GM23338 (cell line): ENCODE measurements at regions not wholly inside any gene's neighbourhood (a gene's known extent, or its start where the extent isn't known, plus 50 kb on each side); places are given as distances from the start of the nearest gene placed in this dataset.

Experiments
- ATAC-seq: fragments of 200-7000 bp; cut with Tn5 transposase; 3 replicates; pipeline ENCODE4 v1.9.1; 2020
- DNase-seq: peaks from one replicate; pipeline ENCODE4 v3.0.0-alpha.2; 2015; ENCODE audit warnings: low spot score
- H2AFZ ChIP-seq: fragments of 200-600 bp; sonication (generic); 2 replicates; pipeline ENCODE4 v1.8.0; 2016; ENCODE audit warnings: antibody characterized with exemption, mild to moderate bottlenecking, moderate library complexity
- H3F3A ChIP-seq: fragments of 200-600 bp; sonication (generic); replicated peaks from 2 replicates; pipeline ENCODE4 v1.8.0; 2017; ENCODE audit warnings: antibody characterized with exemption, mixed run types, low read depth
- H3K27ac ChIP-seq: fragments of 200-600 bp; sonication (generic); 2 replicates; pipeline ENCODE4 v1.6.1; 2016; ENCODE audit warnings: low read depth
- H3K27me3 ChIP-seq: fragments of 200-600 bp; sonication (generic); 2 replicates; pipeline ENCODE4 v1.8.0; 2016; ENCODE audit warnings: mild to moderate bottlenecking, mixed run types, moderate library complexity; ENCODE audit not compliant: insufficient read depth
- H3K36me3 ChIP-seq: fragments of 200-600 bp; sonication (generic); 2 replicates; pipeline ENCODE4 v1.8.0; 2016; ENCODE audit warnings: mild to moderate bottlenecking; ENCODE audit not compliant: insufficient read depth
- H3K4me1 ChIP-seq: fragments of 200-600 bp; sonication (generic); 2 replicates; pipeline ENCODE4 v1.8.0; 2016; ENCODE audit warnings: mild to moderate bottlenecking, moderate library complexity; ENCODE audit not compliant: insufficient read depth
- H3K4me2 ChIP-seq: fragments of 200-600 bp; sonication (generic); 2 replicates; pipeline ENCODE4 v1.7.1; 2017; ENCODE audit warnings: mixed run types
- H3K4me3 ChIP-seq: fragments of 200-600 bp; sonication (generic); 2 replicates; pipeline ENCODE4 v1.6.1; 2016; ENCODE audit warnings: mixed run types
- H3K79me2 ChIP-seq: fragments of 200-600 bp; sonication (generic); replicated peaks from 2 replicates; pipeline ENCODE4 v1.8.0; 2017; ENCODE audit warnings: mild to moderate bottlenecking; ENCODE audit not compliant: insufficient read depth
- H3K9me2 ChIP-seq: fragments of 200-600 bp; sonication (generic); 2 replicates; pipeline ENCODE4 v1.8.0; 2017; ENCODE audit not compliant: insufficient read depth
- H4K20me1 ChIP-seq: fragments of 200-600 bp; sonication (generic); replicated peaks from 2 replicates; pipeline ENCODE4 v1.8.0; 2017; ENCODE audit warnings: mild to moderate bottlenecking; ENCODE audit not compliant: insufficient read depth
- H3K27ac Mint-ChIP-seq: 2 replicates; pipeline ENCODE4 v1.8.0; 2020; ENCODE audit warnings: inconsistent platforms, mild to moderate bottlenecking, moderate library complexity, mixed read lengths
- H3K27me3 Mint-ChIP-seq: 3 replicates; pipeline ENCODE4 v1.8.0; 2022; ENCODE audit warnings: low read depth, mild to moderate bottlenecking, moderate library complexity, mixed read lengths, inconsistent platforms; ENCODE audit not compliant: insufficient read depth, poor library complexity
- H3K36me3 Mint-ChIP-seq: 3 replicates; pipeline ENCODE4 v1.8.0; 2021; ENCODE audit warnings: low read depth, mild to moderate bottlenecking, inconsistent platforms, moderate library complexity, mixed read lengths
- H3K4me1 Mint-ChIP-seq: 3 replicates; pipeline ENCODE4 v1.8.0; 2020; ENCODE audit warnings: mild to moderate bottlenecking, inconsistent platforms, mixed read lengths
- H3K4me3 Mint-ChIP-seq: 3 replicates; pipeline ENCODE4 v1.8.0; 2021; ENCODE audit warnings: moderate library complexity, mild to moderate bottlenecking, inconsistent platforms, mixed read lengths
- H3K9me3 Mint-ChIP-seq: 3 replicates; pipeline ENCODE4 v1.8.0; 2020; ENCODE audit warnings: moderate library complexity, mild to moderate bottlenecking, inconsistent platforms, mixed read lengths
- CREB1 ChIP-seq: fragments of 250-450 bp; sonication (Bioruptor Pico); IDR thresholded peaks from 2 replicates; pipeline ENCODE4 v1.5.0; 2020; ENCODE audit warnings: low read depth, mild to moderate bottlenecking, moderate library complexity
- EZH2 ChIP-seq: fragments of 200-600 bp; sonication (generic); IDR thresholded peaks from one replicate; pipeline ENCODE4 v1.8.0; 2017; ENCODE audit warnings: antibody characterized with exemption, mild to moderate bottlenecking, low read depth; ENCODE audit not compliant: unreplicated experiment
- EZH2phosphoT487 ChIP-seq: fragments of 200-600 bp; sonication (generic); IDR thresholded peaks from one replicate; pipeline ENCODE4 v1.8.1; 2018; ENCODE audit warnings: antibody characterized with exemption; ENCODE audit not compliant: unreplicated experiment
- POLR2AphosphoS5 ChIP-seq: IDR thresholded peaks from 2 replicates; pipeline ENCODE4 v1.6.1; 2016; ENCODE audit warnings: antibody characterized with exemption, low read depth
- STAT1 ChIP-seq: IDR thresholded peaks from one replicate; pipeline ENCODE4 v1.6.1; 2016; ENCODE audit warnings: antibody characterized with exemption; ENCODE audit not compliant: unreplicated experiment
- ZNF114 ChIP-seq: fragments of 250-450 bp; sonication (Bioruptor Pico); IDR thresholded peaks from 2 replicates; pipeline ENCODE4 v1.5.0; 2020; ENCODE audit warnings: mild to moderate bottlenecking, moderate library complexity
- ZNF331 ChIP-seq: fragments of 250-450 bp; sonication (Bioruptor Pico); IDR thresholded peaks from 2 replicates; pipeline ENCODE4 v1.5.0; 2020; ENCODE audit warnings: low read depth, mild to moderate bottlenecking, moderate library complexity
- TF ChIP-seq, protein P1 (sequence below): IDR thresholded peaks from 2 replicates; pipeline ENCODE4 v1.6.1; 2016; ENCODE audit warnings: antibody characterized with exemption
- TF ChIP-seq, protein P2 (sequence below): fragments of 250-450 bp; sonication (Bioruptor Pico); IDR thresholded peaks from 2 replicates; pipeline ENCODE4 v1.5.0; 2020; ENCODE audit warnings: mild to moderate bottlenecking, moderate library complexity
- TF ChIP-seq, protein P3 (sequence below), 2 experiments: fragments of 200-600 bp in 1 of 2; sonication (generic) in 1 of 2; conservative IDR thresholded peaks; 2 replicates each; pipeline versions ENCODE4 v1.5.1 to v1.6.1; 2016 to 2017; ENCODE audit warnings: antibody characterized with exemption in 2 of 2, low read depth in 2 of 2, mild to moderate bottlenecking in 2 of 2, moderate library complexity in 1 of 2
- TF ChIP-seq, protein P4 (sequence below): IDR thresholded peaks from one replicate; pipeline ENCODE4 v1.6.1; 2018; ENCODE audit warnings: antibody characterized with exemption; ENCODE audit not compliant: unreplicated experiment

DNA sequence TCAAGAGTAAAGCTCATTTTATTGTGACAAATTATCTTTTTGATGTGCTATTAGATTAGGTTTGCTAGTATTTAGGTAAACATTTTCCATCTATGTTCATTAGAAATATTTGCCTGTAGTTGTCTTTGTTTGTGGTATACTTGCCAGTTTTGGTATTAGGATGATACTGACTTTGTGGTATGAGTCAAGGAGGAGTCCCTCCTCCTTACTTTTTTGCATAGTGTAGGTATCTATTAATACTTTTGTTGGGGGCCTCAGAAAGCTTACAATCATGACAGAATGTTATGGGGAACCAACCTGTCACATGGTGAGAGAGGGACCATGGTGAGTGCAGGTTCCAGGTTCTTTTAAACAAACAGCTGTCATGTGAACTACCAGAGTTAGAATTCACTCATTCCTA lies 102.1 kb downstream of the ZWINT start (continued):
- TF ChIP-seq, protein P1, sequence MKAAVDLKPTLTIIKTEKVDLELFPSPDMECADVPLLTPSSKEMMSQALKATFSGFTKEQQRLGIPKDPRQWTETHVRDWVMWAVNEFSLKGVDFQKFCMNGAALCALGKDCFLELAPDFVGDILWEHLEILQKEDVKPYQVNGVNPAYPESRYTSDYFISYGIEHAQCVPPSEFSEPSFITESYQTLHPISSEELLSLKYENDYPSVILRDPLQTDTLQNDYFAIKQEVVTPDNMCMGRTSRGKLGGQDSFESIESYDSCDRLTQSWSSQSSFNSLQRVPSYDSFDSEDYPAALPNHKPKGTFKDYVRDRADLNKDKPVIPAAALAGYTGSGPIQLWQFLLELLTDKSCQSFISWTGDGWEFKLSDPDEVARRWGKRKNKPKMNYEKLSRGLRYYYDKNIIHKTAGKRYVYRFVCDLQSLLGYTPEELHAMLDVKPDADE, result no peak
- TF ChIP-seq EZH2phosphoT487, result no peak
- TF ChIP-seq STAT1, result no peak
- no peak for TF ChIP-seq ZNF331 (CRISPR knock-in tag)
- no peak for TF ChIP-seq POLR2AphosphoS5

DNA sequence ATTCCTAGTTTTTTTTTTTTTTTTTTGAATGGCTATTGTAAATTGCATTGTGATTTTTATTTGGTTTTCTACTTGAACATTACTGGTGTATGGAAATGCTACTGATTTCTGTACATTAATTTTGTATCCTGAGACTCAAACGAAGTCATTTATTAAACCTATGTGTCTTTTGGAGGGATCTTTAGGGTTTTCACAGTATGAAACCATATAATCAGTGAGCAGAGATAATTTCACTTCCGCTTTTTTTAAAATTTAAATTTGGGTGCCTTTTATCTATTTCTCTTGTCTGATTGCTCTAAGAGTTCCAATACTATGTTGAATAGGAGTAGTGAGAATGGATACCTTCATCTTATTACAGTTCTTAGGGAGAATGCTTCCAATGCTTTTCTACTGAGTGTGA lies 102.7 kb downstream of the ZWINT start:
- Histone ChIP-seq H3K9me2 (peaks cover 12% of the 10 kb centered on the region), H3K27ac (no peak overlapping the region), H3K4me1 (no peaks in the 10 kb centered on the region), H3K79me2 (no peaks in the 10 kb centered on the region), H3K4me3 (no peak overlapping the region), H3K4me2 (no peak overlapping the region), H4K20me1 (no peaks in the 10 kb centered on the region), H3F3A (no peaks in the 10 kb centered on the region), H3K36me3 (no peaks in the 10 kb centered on the region), H3K27me3 (no peaks in the 10 kb centered on the region), H2AFZ (no peak overlapping the region)
- no peak overlapping the region for H3K27ac Mint-ChIP-seq
- H3K4me3 Mint-ChIP-seq, result no peak overlapping the region
- no peaks in the 10 kb centered on the region for H3K4me1 Mint-ChIP-seq
- H3K27me3 Mint-ChIP-seq, result peaks cover 2% of the 10 kb centered on the region
- no peaks in the 10 kb centered on the region for H3K36me3 Mint-ChIP-seq
- ATAC-seq, result no peak
- no peaks in the 10 kb centered on the region; the same call in 1 of the 3 replicates for H3K9me3 Mint-ChIP-seq
- DNase-seq, result no peak
- TF ChIP-seq, protein P1, result no peak
- TF ChIP-seq, protein P2, sequence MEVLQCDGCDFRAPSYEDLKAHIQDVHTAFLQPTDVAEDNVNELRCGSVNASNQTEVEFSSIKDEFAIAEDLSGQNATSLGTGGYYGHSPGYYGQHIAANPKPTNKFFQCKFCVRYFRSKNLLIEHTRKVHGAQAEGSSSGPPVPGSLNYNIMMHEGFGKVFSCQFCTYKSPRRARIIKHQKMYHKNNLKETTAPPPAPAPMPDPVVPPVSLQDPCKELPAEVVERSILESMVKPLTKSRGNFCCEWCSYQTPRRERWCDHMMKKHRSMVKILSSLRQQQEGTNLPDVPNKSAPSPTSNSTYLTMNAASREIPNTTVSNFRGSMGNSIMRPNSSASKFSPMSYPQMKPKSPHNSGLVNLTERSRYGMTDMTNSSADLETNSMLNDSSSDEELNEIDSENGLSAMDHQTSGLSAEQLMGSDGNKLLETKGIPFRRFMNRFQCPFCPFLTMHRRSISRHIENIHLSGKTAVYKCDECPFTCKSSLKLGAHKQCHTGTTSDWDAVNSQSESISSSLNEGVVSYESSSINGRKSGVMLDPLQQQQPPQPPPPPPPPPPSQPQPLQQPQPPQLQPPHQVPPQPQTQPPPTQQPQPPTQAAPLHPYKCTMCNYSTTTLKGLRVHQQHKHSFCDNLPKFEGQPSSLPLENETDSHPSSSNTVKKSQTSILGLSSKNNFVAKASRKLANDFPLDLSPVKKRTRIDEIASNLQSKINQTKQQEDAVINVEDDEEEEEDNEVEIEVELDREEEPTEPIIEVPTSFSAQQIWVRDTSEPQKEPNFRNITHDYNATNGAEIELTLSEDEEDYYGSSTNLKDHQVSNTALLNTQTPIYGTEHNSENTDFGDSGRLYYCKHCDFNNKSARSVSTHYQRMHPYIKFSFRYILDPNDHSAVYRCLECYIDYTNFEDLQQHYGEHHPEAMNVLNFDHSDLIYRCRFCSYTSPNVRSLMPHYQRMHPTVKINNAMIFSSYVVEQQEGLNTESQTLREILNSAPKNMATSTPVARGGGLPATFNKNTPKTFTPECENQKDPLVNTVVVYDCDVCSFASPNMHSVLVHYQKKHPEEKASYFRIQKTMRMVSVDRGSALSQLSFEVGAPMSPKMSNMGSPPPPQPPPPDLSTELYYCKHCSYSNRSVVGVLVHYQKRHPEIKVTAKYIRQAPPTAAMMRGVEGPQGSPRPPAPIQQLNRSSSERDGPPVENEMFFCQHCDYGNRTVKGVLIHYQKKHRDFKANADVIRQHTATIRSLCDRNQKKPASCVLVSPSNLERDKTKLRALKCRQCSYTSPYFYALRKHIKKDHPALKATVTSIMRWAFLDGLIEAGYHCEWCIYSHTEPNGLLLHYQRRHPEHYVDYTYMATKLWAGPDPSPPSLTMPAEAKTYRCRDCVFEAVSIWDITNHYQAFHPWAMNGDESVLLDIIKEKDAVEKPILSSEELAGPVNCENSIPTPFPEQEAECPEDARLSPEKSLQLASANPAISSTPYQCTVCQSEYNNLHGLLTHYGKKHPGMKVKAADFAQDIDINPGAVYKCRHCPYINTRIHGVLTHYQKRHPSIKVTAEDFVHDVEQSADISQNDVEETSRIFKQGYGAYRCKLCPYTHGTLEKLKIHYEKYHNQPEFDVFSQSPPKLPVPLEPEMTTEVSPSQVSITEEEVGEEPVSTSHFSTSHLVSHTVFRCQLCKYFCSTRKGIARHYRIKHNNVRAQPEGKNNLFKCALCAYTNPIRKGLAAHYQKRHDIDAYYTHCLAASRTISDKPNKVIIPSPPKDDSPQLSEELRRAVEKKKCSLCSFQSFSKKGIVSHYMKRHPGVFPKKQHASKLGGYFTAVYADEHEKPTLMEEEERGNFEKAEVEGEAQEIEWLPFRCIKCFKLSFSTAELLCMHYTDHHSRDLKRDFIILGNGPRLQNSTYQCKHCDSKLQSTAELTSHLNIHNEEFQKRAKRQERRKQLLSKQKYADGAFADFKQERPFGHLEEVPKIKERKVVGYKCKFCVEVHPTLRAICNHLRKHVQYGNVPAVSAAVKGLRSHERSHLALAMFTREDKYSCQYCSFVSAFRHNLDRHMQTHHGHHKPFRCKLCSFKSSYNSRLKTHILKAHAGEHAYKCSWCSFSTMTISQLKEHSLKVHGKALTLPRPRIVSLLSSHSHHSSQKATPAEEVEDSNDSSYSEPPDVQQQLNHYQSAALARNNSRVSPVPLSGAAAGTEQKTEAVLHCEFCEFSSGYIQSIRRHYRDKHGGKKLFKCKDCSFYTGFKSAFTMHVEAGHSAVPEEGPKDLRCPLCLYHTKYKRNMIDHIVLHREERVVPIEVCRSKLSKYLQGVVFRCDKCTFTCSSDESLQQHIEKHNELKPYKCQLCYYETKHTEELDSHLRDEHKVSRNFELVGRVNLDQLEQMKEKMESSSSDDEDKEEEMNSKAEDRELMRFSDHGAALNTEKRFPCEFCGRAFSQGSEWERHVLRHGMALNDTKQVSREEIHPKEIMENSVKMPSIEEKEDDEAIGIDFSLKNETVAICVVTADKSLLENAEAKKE (CRISPR knock-in tag), result no peak
- TF ChIP-seq, protein P3, sequence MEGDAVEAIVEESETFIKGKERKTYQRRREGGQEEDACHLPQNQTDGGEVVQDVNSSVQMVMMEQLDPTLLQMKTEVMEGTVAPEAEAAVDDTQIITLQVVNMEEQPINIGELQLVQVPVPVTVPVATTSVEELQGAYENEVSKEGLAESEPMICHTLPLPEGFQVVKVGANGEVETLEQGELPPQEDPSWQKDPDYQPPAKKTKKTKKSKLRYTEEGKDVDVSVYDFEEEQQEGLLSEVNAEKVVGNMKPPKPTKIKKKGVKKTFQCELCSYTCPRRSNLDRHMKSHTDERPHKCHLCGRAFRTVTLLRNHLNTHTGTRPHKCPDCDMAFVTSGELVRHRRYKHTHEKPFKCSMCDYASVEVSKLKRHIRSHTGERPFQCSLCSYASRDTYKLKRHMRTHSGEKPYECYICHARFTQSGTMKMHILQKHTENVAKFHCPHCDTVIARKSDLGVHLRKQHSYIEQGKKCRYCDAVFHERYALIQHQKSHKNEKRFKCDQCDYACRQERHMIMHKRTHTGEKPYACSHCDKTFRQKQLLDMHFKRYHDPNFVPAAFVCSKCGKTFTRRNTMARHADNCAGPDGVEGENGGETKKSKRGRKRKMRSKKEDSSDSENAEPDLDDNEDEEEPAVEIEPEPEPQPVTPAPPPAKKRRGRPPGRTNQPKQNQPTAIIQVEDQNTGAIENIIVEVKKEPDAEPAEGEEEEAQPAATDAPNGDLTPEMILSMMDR (conservative IDR thresholded peaks at IDR 0.05; ENCODE audit: low read depth in 2 of 2), result no peak
- TF ChIP-seq CREB1 (CRISPR knock-in tag), result no peak
- no peak for TF ChIP-seq ZNF114 (CRISPR knock-in tag)
- TF ChIP-seq STAT1, result no peak
- TF ChIP-seq, protein P4, sequence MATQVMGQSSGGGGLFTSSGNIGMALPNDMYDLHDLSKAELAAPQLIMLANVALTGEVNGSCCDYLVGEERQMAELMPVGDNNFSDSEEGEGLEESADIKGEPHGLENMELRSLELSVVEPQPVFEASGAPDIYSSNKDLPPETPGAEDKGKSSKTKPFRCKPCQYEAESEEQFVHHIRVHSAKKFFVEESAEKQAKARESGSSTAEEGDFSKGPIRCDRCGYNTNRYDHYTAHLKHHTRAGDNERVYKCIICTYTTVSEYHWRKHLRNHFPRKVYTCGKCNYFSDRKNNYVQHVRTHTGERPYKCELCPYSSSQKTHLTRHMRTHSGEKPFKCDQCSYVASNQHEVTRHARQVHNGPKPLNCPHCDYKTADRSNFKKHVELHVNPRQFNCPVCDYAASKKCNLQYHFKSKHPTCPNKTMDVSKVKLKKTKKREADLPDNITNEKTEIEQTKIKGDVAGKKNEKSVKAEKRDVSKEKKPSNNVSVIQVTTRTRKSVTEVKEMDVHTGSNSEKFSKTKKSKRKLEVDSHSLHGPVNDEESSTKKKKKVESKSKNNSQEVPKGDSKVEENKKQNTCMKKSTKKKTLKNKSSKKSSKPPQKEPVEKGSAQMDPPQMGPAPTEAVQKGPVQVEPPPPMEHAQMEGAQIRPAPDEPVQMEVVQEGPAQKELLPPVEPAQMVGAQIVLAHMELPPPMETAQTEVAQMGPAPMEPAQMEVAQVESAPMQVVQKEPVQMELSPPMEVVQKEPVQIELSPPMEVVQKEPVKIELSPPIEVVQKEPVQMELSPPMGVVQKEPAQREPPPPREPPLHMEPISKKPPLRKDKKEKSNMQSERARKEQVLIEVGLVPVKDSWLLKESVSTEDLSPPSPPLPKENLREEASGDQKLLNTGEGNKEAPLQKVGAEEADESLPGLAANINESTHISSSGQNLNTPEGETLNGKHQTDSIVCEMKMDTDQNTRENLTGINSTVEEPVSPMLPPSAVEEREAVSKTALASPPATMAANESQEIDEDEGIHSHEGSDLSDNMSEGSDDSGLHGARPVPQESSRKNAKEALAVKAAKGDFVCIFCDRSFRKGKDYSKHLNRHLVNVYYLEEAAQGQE, result no peak
- no peak for TF ChIP-seq EZH2
- no peak for TF ChIP-seq POLR2AphosphoS5
- TF ChIP-seq EZH2phosphoT487, result no peak
